ENCODE measurements at regions not wholly inside any gene's neighbourhood (a gene's known extent, or its start where the extent isn't known, plus 50 kb on each side); places are given as distances from the start of the nearest gene placed in this dataset.
"Not testable (repeated sequence)": the region's sequence is repeated elsewhere in the genome, so short reads cannot be mapped to it uniquely, and the experiment has no call there.

GRCh38 chr9:78112406-78112805 lies 80.8 kb upstream of the GNAQ start:
- Histone ChIP-seq H4K20me1 (ENCODE audit: low read depth) (no peaks in the 10 kb centered on the region), H3K79me2 (ENCODE audit: low read depth) (no peaks in the 10 kb centered on the region), H3K4me2 (no peak overlapping the region), H2AFZ (replicated peaks) (no peak overlapping the region), H3K9ac (no peak overlapping the region), H3K36me3 (no peaks in the 10 kb centered on the region), H3K27me3 (no peaks in the 10 kb centered on the region), H3K27ac (no peak overlapping the region), H3K4me1 (no peaks in the 10 kb centered on the region), H3K4me3 (no peak overlapping the region), H3F3A (ENCODE audit: low read depth) (no peaks in the 10 kb centered on the region), H3K9me3 (ENCODE audit: low read depth) (no peaks in the 10 kb centered on the region)
- Mint-ChIP-seq H3K27ac (no peak overlapping the region), H3K4me3 (no peak overlapping the region), H3K36me3 (no peaks in the 10 kb centered on the region), H3K9me3 (no peaks in the 10 kb centered on the region), H3K4me1 (no peaks in the 10 kb centered on the region), H3K27me3 (ENCODE audit: insufficient read depth, low read depth) (no peaks in the 10 kb centered on the region)
- TF ChIP-seq EZH2phosphoT487 (IDR thresholded peaks at IDR 0.05) = no peak
- no peak for TF ChIP-seq CTCF (IDR thresholded peaks at IDR 0.05)
- no peak for TF ChIP-seq EZH2 (IDR thresholded peaks at IDR 0.05)
- no peak for DNase-seq (ENCODE audit: low spot score)

GRCh38 chr9:78112004-78112403 lies 80.4 kb upstream of the GNAQ start:
- no peak for TF ChIP-seq CTCF (IDR thresholded peaks at IDR 0.05)
- TF ChIP-seq EZH2 (IDR thresholded peaks at IDR 0.05) = no peak
- TF ChIP-seq EZH2phosphoT487 (IDR thresholded peaks at IDR 0.05) = no peak
- Histone ChIP-seq H3K4me3 (no peak overlapping the region), H3K9me3 (ENCODE audit: low read depth) (no peaks in the 10 kb centered on the region), H3K4me2 (no peak overlapping the region), H3K27ac (no peak overlapping the region), H3K9ac (no peak overlapping the region), H2AFZ (replicated peaks) (no peak overlapping the region), H4K20me1 (ENCODE audit: low read depth) (no peaks in the 10 kb centered on the region), H3K27me3 (no peaks in the 10 kb centered on the region), H3K79me2 (ENCODE audit: low read depth) (no peaks in the 10 kb centered on the region), H3K4me1 (no peaks in the 10 kb centered on the region), H3F3A (ENCODE audit: low read depth) (no peaks in the 10 kb centered on the region), H3K36me3 (no peaks in the 10 kb centered on the region)
- no peaks in the 10 kb centered on the region for H3K27me3 Mint-ChIP-seq (ENCODE audit: insufficient read depth, low read depth)
- no peak overlapping the region for H3K4me3 Mint-ChIP-seq
- no peaks in the 10 kb centered on the region for H3K9me3 Mint-ChIP-seq
- DNase-seq (ENCODE audit: low spot score) = no peak
- no peaks in the 10 kb centered on the region for H3K36me3 Mint-ChIP-seq
- no peak overlapping the region for H3K27ac Mint-ChIP-seq
- H3K4me1 Mint-ChIP-seq = no peaks in the 10 kb centered on the region

- H3K9ac ChIP-seq = no peak overlapping the region
- H3K27me3 Mint-ChIP-seq (ENCODE audit: insufficient read depth, low read depth) = no peaks in the 10 kb centered on the region
- no peaks in the 10 kb centered on the region for H3K36me3 Mint-ChIP-seq
- H2AFZ ChIP-seq (replicated peaks) = no peak overlapping the region
- no peak for DNase-seq (ENCODE audit: low spot score)
- H3K4me1 ChIP-seq = peaks cover 7% of the 10 kb centered on the region
- no peak overlapping the region for H3K4me3 Mint-ChIP-seq
- no peak overlapping the region for H3K27ac Mint-ChIP-seq
- H3K79me2 ChIP-seq (ENCODE audit: low read depth) = no peaks in the 10 kb centered on the region
- H3K4me1 Mint-ChIP-seq = no peaks in the 10 kb centered on the region
- H3K9me3 ChIP-seq (ENCODE audit: low read depth) = no peaks in the 10 kb centered on the region
- H4K20me1 ChIP-seq (ENCODE audit: low read depth) = no peaks in the 10 kb centered on the region
- no peaks in the 10 kb centered on the region for H3F3A ChIP-seq (ENCODE audit: low read depth)
- no peak overlapping the region for H3K4me3 ChIP-seq
- TF ChIP-seq EZH2 (IDR thresholded peaks at IDR 0.05) (no peak), CTCF (IDR thresholded peaks at IDR 0.05) (no peak), EZH2phosphoT487 (IDR thresholded peaks at IDR 0.05) (no peak)
- H3K4me2 ChIP-seq = no peak overlapping the region
- no peaks in the 10 kb centered on the region for H3K36me3 ChIP-seq
- H3K9me3 Mint-ChIP-seq = no peaks in the 10 kb centered on the region
- H3K27me3 ChIP-seq = no peaks in the 10 kb centered on the region
- H3K27ac ChIP-seq = no peak overlapping the region
Observed at GRCh38 chr9:78109075-78109474, 77.5 kb upstream of the GNAQ start.

- not testable (repeated sequence) for H3K4me1 Mint-ChIP-seq; H3K27ac Mint-ChIP-seq; H3K9me3 ChIP-seq (ENCODE audit: low read depth)
Observed at GRCh38 chr9:78106586-78106985, 75.0 kb upstream of the GNAQ start.

More at GRCh38 chr9:78106586-78106985, 75.0 kb upstream of the GNAQ start:
- not testable (repeated sequence) for H3K4me3 ChIP-seq; H3F3A ChIP-seq (ENCODE audit: low read depth); H3K9ac ChIP-seq; H3K27me3 Mint-ChIP-seq (ENCODE audit: insufficient read depth, low read depth); H3K4me3 Mint-ChIP-seq; H3K9me3 Mint-ChIP-seq; H3K36me3 ChIP-seq; DNase-seq (ENCODE audit: low spot score); H3K4me1 ChIP-seq; H3K79me2 ChIP-seq (ENCODE audit: low read depth); H3K4me2 ChIP-seq; H2AFZ ChIP-seq (replicated peaks); H3K27me3 ChIP-seq; H3K27ac ChIP-seq; H3K36me3 Mint-ChIP-seq; H4K20me1 ChIP-seq (ENCODE audit: low read depth)

All from neural progenitor cell (in vitro differentiated cells).